ENCODE measurements at regions not wholly inside any gene's neighbourhood (a gene's known extent, or its start where the extent isn't known, plus 50 kb on each side); places are given as distances from the start of the nearest gene placed in this dataset.
"Not testable (repeated sequence)": the region's sequence is repeated elsewhere in the genome, so short reads cannot be mapped to it uniquely, and the experiment has no call there.

DNA sequence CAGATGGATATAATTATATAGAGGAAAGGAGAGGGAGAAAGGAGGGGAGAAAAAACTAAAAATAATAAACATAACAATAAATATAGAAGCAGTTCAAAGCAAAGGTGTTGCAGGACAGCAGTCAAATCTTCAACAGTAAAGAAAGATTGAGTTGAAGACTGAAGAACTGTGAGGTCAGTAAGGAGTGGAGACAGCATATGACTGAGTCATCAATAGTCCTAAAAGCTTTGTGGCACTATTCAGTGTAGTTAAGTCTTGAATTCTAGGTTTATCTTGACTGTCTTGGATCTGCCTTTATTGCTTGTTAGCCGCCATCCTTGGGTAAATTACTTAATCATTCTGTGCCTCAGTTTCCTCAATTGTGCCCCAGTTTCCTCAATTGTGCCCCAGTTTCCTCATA, 137.0 kb downstream of the MRPS30 start:
- no peaks in the 10 kb centered on the region for H3K9me3 ChIP-seq
- WGBS, 2 donors (ENCODE audit: low coverage in 1 of 2): 89% methylated on average over 1 of the region's 1 CpG; no CpG with 5 or more reads in 1 of the 2 donors
- no peak overlapping the region for H3K27ac ChIP-seq
- H3K36me3 ChIP-seq: no peaks in the 10 kb centered on the region
- no peak overlapping the region for H3K4me3 ChIP-seq
- no peak for ATAC-seq
- no peaks in the 10 kb centered on the region for H3K27me3 ChIP-seq
- no peaks in the 10 kb centered on the region for H3K4me1 ChIP-seq
- TF ChIP-seq, protein P1, sequence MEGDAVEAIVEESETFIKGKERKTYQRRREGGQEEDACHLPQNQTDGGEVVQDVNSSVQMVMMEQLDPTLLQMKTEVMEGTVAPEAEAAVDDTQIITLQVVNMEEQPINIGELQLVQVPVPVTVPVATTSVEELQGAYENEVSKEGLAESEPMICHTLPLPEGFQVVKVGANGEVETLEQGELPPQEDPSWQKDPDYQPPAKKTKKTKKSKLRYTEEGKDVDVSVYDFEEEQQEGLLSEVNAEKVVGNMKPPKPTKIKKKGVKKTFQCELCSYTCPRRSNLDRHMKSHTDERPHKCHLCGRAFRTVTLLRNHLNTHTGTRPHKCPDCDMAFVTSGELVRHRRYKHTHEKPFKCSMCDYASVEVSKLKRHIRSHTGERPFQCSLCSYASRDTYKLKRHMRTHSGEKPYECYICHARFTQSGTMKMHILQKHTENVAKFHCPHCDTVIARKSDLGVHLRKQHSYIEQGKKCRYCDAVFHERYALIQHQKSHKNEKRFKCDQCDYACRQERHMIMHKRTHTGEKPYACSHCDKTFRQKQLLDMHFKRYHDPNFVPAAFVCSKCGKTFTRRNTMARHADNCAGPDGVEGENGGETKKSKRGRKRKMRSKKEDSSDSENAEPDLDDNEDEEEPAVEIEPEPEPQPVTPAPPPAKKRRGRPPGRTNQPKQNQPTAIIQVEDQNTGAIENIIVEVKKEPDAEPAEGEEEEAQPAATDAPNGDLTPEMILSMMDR (IDR thresholded peaks at IDR 0.05): no peak

DNA sequence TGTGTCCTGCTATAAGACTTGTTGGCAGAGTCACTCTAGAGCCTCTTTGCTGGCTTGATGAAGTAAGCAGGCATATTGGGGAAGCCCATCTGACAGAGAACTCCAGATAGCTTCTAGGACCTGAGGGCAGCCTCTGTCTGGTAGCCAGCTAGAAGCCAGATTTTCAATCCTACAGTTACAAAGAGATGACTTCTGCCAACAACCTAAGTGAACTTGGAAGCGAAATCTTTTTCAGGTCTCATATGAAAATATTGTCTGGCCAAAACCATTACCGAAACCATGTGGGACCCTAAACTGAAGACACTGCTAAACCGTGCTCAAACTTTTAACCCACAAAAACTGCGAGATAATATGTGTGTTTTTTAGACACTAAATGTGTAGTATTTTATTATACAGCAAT, 140.9 kb downstream of the MRPS30 start:
- Histone ChIP-seq H3K27me3 (no peaks in the 10 kb centered on the region), H3K36me3 (no peaks in the 10 kb centered on the region), H3K4me1 (no peaks in the 10 kb centered on the region), H3K9me3 (no peaks in the 10 kb centered on the region), H3K4me3 (no peak overlapping the region), H3K27ac (no peak overlapping the region)
- no peak for ATAC-seq
- TF ChIP-seq, protein P1 (IDR thresholded peaks at IDR 0.05): no peak
- no peak for TF ChIP-seq EP300 (IDR thresholded peaks at IDR 0.05)
- TF ChIP-seq POLR2A (IDR thresholded peaks at IDR 0.05): no peak
- no peak for TF ChIP-seq POLR2AphosphoS5 (IDR thresholded peaks at IDR 0.05)
- 90 to 92% methylated on average over 2 to 4 of the region's 4 CpGs for WGBS, 2 donors (ENCODE audit: low coverage in 1 of 2)

DNA sequence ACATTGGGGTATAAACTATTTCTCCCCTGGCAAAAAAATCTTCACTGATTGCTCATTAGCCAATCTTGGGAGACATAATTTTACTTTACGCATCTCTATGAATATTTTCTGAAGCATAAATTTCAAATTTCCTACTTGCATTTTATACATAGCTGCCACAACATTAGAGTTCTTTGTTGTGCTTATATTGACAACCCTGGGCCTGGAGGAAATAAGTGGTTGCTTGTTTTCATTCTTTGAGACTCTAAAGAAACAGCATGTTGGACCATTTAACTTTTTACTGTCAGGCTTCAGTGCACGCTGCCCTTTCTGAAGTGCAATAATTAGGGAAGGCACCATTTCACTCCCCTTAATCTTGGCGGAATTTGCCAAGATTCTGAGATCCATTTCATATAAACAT, 142.6 kb downstream of the MRPS30 start:
- H3K27me3 ChIP-seq: no peaks in the 10 kb centered on the region
- H3K4me3 ChIP-seq: no peak overlapping the region
- no peaks in the 10 kb centered on the region for H3K9me3 ChIP-seq
- H3K27ac ChIP-seq: no peak overlapping the region
- whole genome bisulfite sequencing, 2 donors (ENCODE audit: low coverage in 1 of 2): 37 to 75% methylated on average over 2 to 3 of the region's 3 CpGs
- ATAC-seq: no peak
- no peaks in the 10 kb centered on the region for H3K4me1 ChIP-seq
- TF ChIP-seq EP300 (IDR thresholded peaks at IDR 0.05) (no peak), POLR2AphosphoS5 (IDR thresholded peaks at IDR 0.05) (no peak), POLR2A (IDR thresholded peaks at IDR 0.05) (no peak)
- TF ChIP-seq, protein P1 (IDR thresholded peaks at IDR 0.05): no peak
- H3K36me3 ChIP-seq: no peaks in the 10 kb centered on the region

DNA sequence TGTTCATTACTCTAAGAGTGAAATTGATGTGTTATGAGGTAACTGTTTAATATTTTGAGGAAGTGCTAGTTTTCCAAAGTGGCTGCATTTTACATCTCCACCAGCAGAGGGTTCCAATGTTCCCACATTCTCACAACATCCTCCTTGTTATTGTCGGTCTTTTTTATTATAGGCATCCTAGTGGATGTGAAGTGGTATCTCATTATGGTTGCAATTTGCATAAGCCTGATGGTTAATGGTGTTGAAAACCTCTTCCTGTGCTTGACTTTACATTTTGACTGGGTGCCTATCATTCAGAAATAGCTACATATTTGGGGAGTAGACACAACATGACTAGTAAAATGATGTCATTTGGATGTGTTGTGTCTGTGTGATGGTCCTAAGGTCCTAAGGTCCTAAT, 143.6 kb downstream of the MRPS30 start:
- Histone ChIP-seq H3K4me3 (no peak overlapping the region), H3K27ac (no peak overlapping the region), H3K9me3 (no peaks in the 10 kb centered on the region), H3K36me3 (no peaks in the 10 kb centered on the region), H3K27me3 (no peaks in the 10 kb centered on the region), H3K4me1 (no peaks in the 10 kb centered on the region)
- 7 to 18% methylated on average over 1 of the region's 1 CpG for WGBS, 2 donors (ENCODE audit: low coverage in 1 of 2)
- TF ChIP-seq POLR2AphosphoS5 (IDR thresholded peaks at IDR 0.05) (no peak), EP300 (IDR thresholded peaks at IDR 0.05) (no peak), POLR2A (IDR thresholded peaks at IDR 0.05) (no peak)
- TF ChIP-seq, protein P1 (IDR thresholded peaks at IDR 0.05): peak in 3 of 4 experiments; percentile 26 to 39 (median 31)
- ATAC-seq: no peak

DNA sequence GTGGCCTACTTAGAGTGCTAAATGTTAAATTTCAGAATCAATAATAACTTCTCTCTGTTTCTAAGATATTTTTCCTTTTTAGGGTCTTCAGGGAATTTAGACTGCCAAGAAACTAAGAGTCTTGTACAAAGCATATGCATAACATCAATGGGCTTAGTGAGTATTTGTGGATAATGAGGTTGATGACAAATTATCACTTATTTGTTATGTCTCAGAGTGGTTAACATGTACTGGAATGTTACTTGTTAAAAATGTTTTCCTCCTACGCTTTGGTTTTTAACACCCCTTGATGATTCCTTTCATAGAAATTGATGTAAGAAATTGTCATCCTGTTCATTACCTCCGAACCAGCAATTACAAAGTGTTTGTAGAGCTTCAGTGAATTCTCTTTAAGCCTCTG, 144.3 kb downstream of the MRPS30 start:
- H3K9me3 ChIP-seq: no peaks in the 10 kb centered on the region
- WGBS, 2 donors (ENCODE audit: low coverage in 1 of 2): 60 to 71% methylated on average over 2 of the region's 2 CpGs
- H3K27ac ChIP-seq: no peak overlapping the region
- no peak for ATAC-seq
- no peaks in the 10 kb centered on the region for H3K4me1 ChIP-seq
- TF ChIP-seq POLR2A (IDR thresholded peaks at IDR 0.05): no peak
- TF ChIP-seq EP300 (IDR thresholded peaks at IDR 0.05): no peak
- TF ChIP-seq, protein P1 (IDR thresholded peaks at IDR 0.05): no peak
- no peak for TF ChIP-seq POLR2AphosphoS5 (IDR thresholded peaks at IDR 0.05)
- H3K27me3 ChIP-seq: no peaks in the 10 kb centered on the region
- H3K36me3 ChIP-seq: no peaks in the 10 kb centered on the region
- no peak overlapping the region for H3K4me3 ChIP-seq

DNA sequence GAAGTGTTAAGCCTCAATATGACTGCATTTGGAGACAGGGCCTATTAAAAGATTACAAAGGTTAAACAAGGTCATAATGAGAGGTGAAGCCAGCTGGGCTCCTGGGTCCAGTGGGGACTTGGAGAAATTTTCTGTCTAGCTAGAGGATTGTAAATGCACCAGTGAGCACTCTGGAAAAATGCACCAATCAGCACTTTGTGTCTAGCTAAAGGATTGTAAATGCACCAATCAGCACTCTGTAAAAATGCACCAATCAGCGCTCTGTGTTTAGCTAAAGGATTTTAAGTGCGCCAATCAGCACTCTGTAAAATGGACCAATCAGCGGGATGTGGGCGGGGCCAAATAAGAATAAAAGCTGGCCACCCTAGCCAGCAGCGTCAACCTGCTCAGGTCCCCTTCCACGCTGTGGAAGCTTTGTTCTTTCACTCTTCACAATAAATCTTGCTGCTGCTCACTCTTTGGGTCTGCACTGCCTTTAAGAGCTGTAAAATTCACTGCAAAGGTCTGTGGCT, 150.3 kb downstream of the MRPS30 start:
- not testable (repeated sequence) for H3K27me3 ChIP-seq, H3K36me3 ChIP-seq, H3K4me3 ChIP-seq, ATAC-seq, H3K9me3 ChIP-seq, H3K27ac ChIP-seq, H3K4me1 ChIP-seq
- WGBS, 2 donors (ENCODE audit: low coverage in 1 of 2): 93% methylated on average over 3 of the region's 6 CpGs; no CpG with 5 or more reads in 1 of the 2 donors
